HG02943 (cell line): ENCODE measurements at regions not wholly inside any gene's neighbourhood (a gene's known extent, or its start where the extent isn't known, plus 50 kb on each side); places are given as distances from the start of the nearest gene placed in this dataset.
"Not testable (repeated sequence)": the region's sequence is repeated elsewhere in the genome, so short reads cannot be mapped to it uniquely, and the experiment has no call there.

Experiments used
- ATAC-seq: cut with Tn5 transposase; IDR thresholded peaks from one replicate; pipeline ENCODE4 v1.9.1; 2021; ENCODE audit warnings: mild to moderate bottlenecking, low read depth, moderate library complexity; ENCODE audit not compliant: unreplicated experiment

DNA sequence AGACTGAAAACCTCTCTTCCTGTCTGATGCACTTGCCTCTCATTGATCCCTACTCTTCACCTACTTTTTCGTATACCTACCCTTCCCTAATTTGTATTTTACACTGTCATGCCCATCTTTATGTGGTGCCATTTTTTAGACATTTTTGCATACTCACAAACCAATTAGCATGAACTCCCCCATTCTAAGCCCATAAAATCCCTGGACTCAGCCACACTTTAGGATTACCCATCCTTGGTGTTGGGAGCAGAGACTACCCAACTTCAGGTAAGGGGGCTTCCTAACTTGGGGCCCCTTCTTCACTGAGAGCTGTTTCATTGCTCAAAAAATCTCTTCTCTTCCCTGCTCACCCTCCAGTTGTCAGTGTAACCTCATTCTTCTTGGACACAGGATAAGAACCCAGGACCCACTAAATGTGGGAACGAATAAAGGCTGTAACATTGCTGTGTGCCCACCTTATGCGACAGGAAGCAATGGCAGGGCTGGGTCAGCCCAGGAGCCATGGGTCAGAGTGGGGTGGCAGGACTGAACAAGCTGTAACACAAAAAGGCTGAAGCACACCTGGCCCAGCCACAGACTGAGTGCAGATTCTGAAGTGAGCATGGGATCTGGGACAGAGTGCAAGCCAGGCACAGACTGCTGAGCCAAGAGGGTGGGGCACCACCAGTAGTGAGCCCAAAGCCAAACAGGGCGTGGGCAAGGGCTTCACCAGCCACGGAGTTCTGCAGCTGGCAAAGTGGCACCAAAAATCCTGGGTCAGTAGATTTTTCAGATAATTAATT is 789.1 kb upstream of the HS3ST5 start:
- ATAC-seq, result no peak

DNA sequence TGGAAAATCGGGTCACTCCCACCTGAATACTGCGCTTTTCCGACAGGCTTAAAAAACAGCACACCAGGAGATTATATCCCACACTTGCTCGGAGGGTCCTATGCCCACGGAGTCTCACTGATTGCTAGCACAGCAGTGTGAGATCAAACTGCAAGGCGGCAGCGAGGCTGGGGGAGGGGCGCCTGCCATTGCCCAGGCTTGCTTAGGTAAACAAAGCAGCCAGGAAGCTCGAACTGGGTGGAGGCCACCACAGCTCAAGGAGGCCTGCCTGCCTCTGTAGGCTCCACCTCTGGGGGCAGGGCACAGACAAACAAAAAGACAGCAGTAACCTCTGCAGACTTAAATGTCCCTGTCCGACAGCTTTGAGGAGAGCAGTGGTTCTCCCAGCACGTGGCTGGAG is 778.7 kb upstream of the HS3ST5 start:
- ATAC-seq, result not testable (repeated sequence)

- no peak for ATAC-seq
Measured at GRCh38 chr6:115120391-115120790, 777.6 kb upstream of the HS3ST5 start.

DNA sequence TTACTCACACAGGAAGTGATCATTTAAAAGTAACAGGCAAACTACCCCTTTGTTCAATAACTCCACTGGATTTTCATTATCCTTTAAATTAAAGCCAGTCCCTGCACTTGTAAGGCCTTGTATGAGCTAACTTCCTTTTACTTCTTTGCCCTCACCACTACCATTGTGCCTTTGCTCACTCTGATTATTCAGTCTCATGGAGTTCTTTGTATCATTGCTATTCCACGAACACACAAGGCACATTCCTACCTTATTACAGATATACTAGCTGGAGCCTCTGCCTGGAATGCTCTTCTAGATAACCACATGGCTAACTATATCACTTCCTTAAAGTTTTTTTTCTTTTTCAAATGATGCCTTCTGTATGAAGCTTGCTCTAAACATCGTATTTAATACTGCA is 748.6 kb upstream of the HS3ST5 start:
- ATAC-seq, result no peak

DNA sequence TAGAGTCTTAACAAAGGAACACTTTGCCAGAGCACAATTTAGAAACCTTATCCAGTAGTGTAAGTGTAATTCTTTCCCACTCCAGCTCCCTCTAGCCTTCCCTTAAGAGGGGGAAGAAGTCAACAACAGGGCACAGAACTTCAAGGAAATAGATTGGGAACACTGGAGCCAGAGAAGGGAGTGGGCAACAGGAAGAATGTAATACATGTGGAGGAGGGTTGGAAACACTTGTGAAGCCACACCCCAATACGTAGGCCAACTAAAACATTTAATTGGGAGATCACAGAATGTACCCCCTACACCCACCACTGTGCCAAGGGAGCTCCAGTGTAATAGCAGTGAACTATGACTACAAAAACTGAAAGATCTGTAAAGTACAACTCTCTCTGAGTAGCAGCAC is 735.7 kb upstream of the HS3ST5 start:
- no peak for ATAC-seq

DNA sequence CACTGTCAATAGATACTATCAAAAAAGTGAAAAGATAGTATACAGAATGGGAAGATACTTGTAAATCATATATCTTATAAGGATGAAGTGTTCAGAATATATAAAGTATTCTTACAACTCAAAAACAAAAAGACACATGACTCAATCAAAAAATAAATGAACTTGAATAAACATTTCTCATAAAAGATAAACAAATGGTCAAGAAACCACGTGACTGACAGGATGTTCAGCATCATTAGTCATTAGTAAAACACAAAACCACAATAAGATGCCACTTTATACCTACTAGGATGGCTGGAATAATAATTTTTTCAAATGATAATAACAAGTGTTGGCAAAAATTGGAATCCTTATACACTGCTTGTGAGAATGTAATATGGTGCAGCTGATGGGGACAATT is 729.1 kb upstream of the HS3ST5 start:
- ATAC-seq, result no peak

- ATAC-seq, result no peak
Measured at GRCh38 chr6:115067690-115068447, 725.0 kb upstream of the HS3ST5 start.

GRCh38 chr6:115064680-115065079 is 721.9 kb upstream of the HS3ST5 start:
- no peak for ATAC-seq

DNA sequence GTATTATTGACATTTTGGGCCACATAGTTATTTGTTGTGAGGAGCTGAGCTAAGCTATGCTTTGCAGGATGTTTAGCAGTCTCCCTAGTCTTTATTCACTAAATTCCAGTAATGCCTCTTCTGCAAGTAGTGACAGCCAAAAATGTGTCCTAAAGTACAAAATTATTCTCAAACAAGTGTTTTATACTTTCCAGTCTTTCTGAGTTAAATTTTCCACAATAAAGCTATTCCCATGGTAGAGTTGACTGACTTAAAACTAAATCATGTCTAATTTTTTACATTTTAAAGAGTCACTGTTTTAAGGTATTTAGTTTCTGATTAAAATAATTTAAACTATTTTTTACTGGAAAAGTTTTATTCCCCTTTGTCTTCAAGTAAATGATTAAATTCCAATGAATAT is 717.8 kb upstream of the HS3ST5 start:
- ATAC-seq, result no peak

DNA sequence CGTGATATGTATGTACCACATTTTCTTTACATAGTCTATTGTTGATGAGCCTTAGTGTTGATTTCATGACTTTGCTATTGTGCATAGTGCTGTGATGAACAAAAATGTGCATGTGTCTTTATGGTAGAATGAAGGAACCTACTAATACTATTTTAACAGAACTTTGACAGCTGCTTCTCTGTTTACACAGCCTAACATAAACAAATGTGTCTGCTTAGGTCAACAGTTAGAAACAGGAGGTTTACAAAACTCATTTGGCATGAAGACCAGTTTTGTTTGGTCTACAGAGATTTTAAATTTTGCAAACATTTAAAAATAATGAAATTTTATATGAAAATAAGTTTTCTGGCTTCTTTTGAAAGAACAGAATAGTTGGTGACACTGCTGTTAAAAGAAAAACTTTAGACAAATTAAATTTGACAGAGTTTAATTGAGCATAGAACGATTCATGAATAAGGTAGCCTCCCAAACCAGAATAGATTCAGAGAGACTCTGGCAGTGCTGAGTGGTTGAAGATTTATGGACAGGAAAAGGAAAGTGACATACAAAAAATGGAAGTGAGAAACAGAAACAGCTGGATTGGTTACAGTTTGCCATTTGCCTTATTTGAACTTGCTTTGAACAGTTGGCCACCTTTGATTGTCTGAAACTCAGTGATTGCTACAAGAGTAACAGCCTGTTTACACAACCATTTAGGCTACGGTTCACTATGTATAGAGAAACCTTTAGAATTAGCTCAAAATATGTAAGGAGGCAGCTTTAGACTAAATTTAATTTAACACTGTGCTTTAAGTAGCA is 715.8 kb upstream of the HS3ST5 start:
- ATAC-seq, result no peak

GRCh38 chr6:115055579-115055978 is 712.8 kb upstream of the HS3ST5 start:
- ATAC-seq, result no peak

GRCh38 chr6:115054242-115054641 is 711.4 kb upstream of the HS3ST5 start:
- ATAC-seq, result not testable (repeated sequence)

DNA sequence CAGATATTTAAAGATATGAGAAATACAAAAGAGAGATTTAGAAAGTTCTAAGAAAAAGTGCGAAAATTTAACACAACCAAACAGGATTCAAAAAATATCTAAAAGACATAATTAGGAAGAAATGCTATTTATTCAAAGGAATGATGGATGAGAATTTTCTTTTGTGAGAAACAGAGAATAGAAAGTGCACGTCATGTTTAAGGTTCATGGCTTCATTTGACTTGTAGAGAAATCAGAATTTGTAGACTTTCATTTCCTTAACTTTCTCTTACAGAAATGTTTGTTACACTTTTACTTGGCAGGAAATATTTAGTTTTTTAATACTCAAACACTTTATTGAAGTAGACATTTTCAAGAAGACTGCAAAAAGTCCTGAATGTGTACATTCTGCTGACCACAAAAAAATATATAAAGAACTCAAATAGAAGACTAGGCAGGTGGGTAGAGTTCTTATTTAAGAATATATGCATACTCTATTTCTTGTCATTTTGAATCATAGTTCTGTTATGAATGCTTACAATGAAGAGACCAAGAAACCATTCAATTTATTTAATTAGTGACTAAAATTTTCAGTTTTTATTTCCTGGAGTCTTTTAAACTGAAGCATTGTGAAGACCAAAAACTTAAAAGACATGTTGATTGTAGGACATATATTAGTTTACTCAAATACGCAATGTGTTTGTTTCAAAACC is 710.5 kb upstream of the HS3ST5 start:
- no peak for ATAC-seq

GRCh38 chr6:115016593-115016992 is 673.8 kb upstream of the HS3ST5 start:
- no peak for ATAC-seq

- no peak for ATAC-seq
Measured at GRCh38 chr6:115004982-115005381, 662.2 kb upstream of the HS3ST5 start.

DNA sequence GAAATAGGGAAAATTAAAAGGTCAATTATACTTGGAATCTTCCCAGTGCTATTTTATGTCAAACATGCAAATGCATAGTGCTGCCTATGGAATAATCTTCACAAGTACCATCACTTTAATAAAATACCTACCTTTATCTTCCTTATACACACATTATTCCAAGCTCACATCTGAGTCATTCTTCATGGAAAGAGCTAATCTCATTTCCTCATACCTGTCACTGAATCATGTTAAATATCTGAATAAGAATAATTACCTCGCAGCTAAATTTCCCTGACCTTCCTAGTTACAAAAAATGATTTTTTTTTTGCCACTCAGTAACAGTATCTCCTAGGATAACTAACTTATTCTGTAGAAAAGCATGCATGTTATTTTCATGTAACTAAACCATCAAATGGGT is 661.4 kb upstream of the HS3ST5 start:
- ATAC-seq, result no peak

DNA sequence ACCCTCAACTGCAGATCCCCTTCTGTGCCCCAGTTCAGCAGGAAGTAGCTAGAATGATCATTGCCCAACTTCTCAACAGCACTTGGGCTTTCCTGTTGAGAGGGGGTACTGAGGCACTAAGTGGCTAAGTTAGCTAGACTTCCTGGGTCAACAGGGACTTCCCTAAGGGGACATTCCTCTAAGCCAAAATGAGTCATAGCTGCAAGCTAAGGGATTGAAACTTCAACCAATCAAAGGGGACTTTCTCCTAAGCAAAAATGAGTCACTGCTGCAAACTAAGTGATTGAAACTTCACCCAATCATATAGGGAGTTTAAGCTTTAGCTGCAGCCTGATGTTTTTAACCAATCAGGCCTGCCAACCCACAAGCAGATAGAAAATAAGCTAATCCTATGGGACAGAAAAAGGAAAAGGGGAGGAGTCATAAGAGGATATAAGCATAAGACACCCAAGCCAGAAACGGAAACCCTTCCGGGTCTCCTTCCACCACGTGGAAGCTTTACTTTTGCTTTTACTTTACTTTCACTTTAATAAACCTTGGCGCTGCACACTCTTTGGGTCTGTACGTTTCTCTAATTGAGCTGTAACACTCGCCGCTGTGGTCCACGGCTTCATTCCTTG is 659.0 kb upstream of the HS3ST5 start:
- no peak for ATAC-seq

- no peak for ATAC-seq
Measured at GRCh38 chr6:115000736-115001135, 657.9 kb upstream of the HS3ST5 start.

- no peak for ATAC-seq
Measured at GRCh38 chr6:114998492-114998891, 655.7 kb upstream of the HS3ST5 start.

DNA sequence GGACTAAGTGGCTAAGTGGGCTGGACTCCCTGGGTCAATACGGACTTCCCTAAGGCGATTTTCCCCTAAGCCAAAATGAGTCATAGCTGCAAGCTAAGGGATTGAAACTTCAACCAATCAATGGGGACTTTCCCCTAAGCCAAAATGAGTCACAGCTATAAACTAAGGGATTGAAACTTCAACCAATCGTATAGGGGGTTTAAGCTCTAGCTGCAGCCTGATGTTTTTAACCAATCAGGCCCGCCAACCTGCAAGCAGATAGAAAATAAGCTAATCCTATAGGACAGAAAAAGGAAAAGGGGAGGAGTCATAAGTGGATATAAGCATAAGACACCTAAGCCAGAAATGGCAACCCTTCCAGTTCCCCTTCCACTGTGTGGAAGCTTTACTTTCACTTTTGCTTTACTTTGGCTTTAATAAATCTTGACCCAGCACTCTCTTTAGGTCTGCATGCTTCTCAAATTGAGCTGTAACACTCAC is 655.0 kb upstream of the HS3ST5 start:
- ATAC-seq, result no peak
